HG03521 (cell line): ENCODE measurements at regions not wholly inside any gene's neighbourhood (a gene's known extent, or its start where the extent isn't known, plus 50 kb on each side); places are given as distances from the start of the nearest gene placed in this dataset.
"Not testable (repeated sequence)": the region's sequence is repeated elsewhere in the genome, so short reads cannot be mapped to it uniquely, and the experiment has no call there.

ENCODE experiments used
- ATAC-seq: cut with Tn5 transposase; IDR thresholded peaks from one replicate; pipeline ENCODE4 v1.9.1; 2021; ENCODE audit warnings: mild to moderate bottlenecking, moderate library complexity; ENCODE audit not compliant: unreplicated experiment

GRCh38 chr6:169019727-169020491, 233.7 kb downstream of the THBS2 start:
- ATAC-seq: no peak

GRCh38 chr6:169019111-169019510, 234.5 kb downstream of the THBS2 start:
- no peak for ATAC-seq

- no peak for ATAC-seq
Observed at GRCh38 chr6:169016758-169017157, 236.9 kb downstream of the THBS2 start.

GRCh38 chr6:169014211-169015197, 239.1 kb downstream of the THBS2 start:
- ATAC-seq: no peak

GRCh38 chr6:169009628-169010027, 244.0 kb downstream of the THBS2 start:
- ATAC-seq: no peak

GRCh38 chr6:169008641-169009257, 244.9 kb downstream of the THBS2 start:
- no peak for ATAC-seq

- ATAC-seq: no peak
Observed at GRCh38 chr6:169005166-169005565, 248.5 kb downstream of the THBS2 start.

- ATAC-seq: no peak
Observed at GRCh38 chr6:169000022-169000421, 253.6 kb downstream of the THBS2 start.

- no peak for ATAC-seq
Observed at GRCh38 chr6:168999392-168999791, 254.3 kb downstream of the THBS2 start.

- no peak for ATAC-seq
Observed at GRCh38 chr6:168996356-168996625, 257.4 kb downstream of the THBS2 start.

- ATAC-seq: no peak
Observed at GRCh38 chr6:168995526-168996355, 257.9 kb downstream of the THBS2 start.

GRCh38 chr6:168994956-168995355, 258.7 kb downstream of the THBS2 start:
- ATAC-seq: no peak

- no peak for ATAC-seq
Observed at GRCh38 chr6:168992446-168993144, 261.1 kb downstream of the THBS2 start.

GRCh38 chr6:168991695-168992094, 262.0 kb downstream of the THBS2 start:
- ATAC-seq: not testable (repeated sequence)

- ATAC-seq: no peak
Observed at GRCh38 chr6:168990019-168990751, 263.5 kb downstream of the THBS2 start.

GRCh38 chr6:168989421-168989820, 264.2 kb downstream of the THBS2 start:
- no peak for ATAC-seq

GRCh38 chr6:168988801-168989200, 264.8 kb downstream of the THBS2 start:
- no peak for ATAC-seq

GRCh38 chr6:168988280-168988679, 265.4 kb downstream of the THBS2 start:
- no peak for ATAC-seq

GRCh38 chr6:168985705-168986104, 267.9 kb downstream of the THBS2 start:
- no peak for ATAC-seq
